Cardiac muscle cell (in vitro differentiated cells and primary cell): ENCODE measurements at regions not wholly inside any gene's neighbourhood (a gene's known extent, or its start where the extent isn't known, plus 50 kb on each side); places are given as distances from the start of the nearest gene placed in this dataset.

ENCODE experiments used
- DNase-seq, 2 donors: peaks; one replicate each; pipeline versions ENCODE4 v3.0.0 to v3.0.0-alpha.2; 2010 to 2017; ENCODE audit warnings: low read depth in 1 of 2, low spot score in 1 of 2
- H3K27ac ChIP-seq: fragments of 200-600 bp; sonication (generic); 2 replicates; pipeline ENCODE4 v1.5.1; 2016
- H3K27me3 ChIP-seq: fragments of 200-600 bp; sonication (generic); 2 replicates; pipeline ENCODE4 v1.6.0; 2016; ENCODE audit warnings: control low read depth
- H3K36me3 ChIP-seq: fragments of 200-600 bp; sonication (generic); 2 replicates; pipeline ENCODE4 v1.5.1; 2016; ENCODE audit warnings: control low read depth
- H3K4me1 ChIP-seq: fragments of 200-600 bp; sonication (generic); 2 replicates; pipeline ENCODE4 v1.8.1; 2017; ENCODE audit warnings: low read depth, mild to moderate bottlenecking, mixed run types
- H3K4me3 ChIP-seq: fragments of 200-600 bp; sonication (generic); 2 replicates; pipeline ENCODE4 v1.5.1; 2016; ENCODE audit warnings: mild to moderate bottlenecking
- H3K9me3 ChIP-seq: fragments of 200-600 bp; sonication (generic); 2 replicates; pipeline ENCODE4 v1.5.1; 2017; ENCODE audit warnings: low read depth, mild to moderate bottlenecking, control low read depth
- CTCF ChIP-seq: IDR thresholded peaks from 2 replicates; pipeline ENCODE4 v1.5.1; 2012; ENCODE audit warnings: low read depth, mild to moderate bottlenecking, low read length

GRCh38 chr5:67437905-67438845 lies 241.6 kb upstream of the CD180 start:
- H3K36me3 ChIP-seq: no peaks in the 10 kb centered on the region
- H3K4me3 ChIP-seq: no peak overlapping the region
- no peak for TF ChIP-seq CTCF
- no peak overlapping the region for H3K27ac ChIP-seq
- H3K4me1 ChIP-seq: no peaks in the 10 kb centered on the region
- peak in 1 of 2 donors; percentile 68 for DNase-seq
- H3K27me3 ChIP-seq: no peaks in the 10 kb centered on the region
- H3K9me3 ChIP-seq: no peaks in the 10 kb centered on the region

GRCh38 chr5:67435032-67435431 lies 238.4 kb upstream of the CD180 start:
- no peak for TF ChIP-seq CTCF
- H3K36me3 ChIP-seq: no peaks in the 10 kb centered on the region

GRCh38 chr5:67434466-67434865 lies 237.9 kb upstream of the CD180 start:
- no peaks in the 10 kb centered on the region for H3K36me3 ChIP-seq
- TF ChIP-seq CTCF: no peak
- H3K9me3 ChIP-seq: no peaks in the 10 kb centered on the region
- no peaks in the 10 kb centered on the region for H3K27me3 ChIP-seq
- no peak overlapping the region for H3K27ac ChIP-seq
- H3K4me3 ChIP-seq: no peak overlapping the region
- H3K4me1 ChIP-seq: no peaks in the 10 kb centered on the region
- DNase-seq: no peak

More at GRCh38 chr5:67435032-67435431, 238.4 kb upstream of the CD180 start:
- H3K27me3 ChIP-seq: no peaks in the 10 kb centered on the region
- no peaks in the 10 kb centered on the region for H3K4me1 ChIP-seq
- no peaks in the 10 kb centered on the region for H3K9me3 ChIP-seq
- H3K27ac ChIP-seq: no peak overlapping the region
- DNase-seq: no peak
- H3K4me3 ChIP-seq: no peak overlapping the region

GRCh38 chr5:67432606-67433005 lies 236.0 kb upstream of the CD180 start:
- TF ChIP-seq CTCF: no peak
- peak in 1 of 2 donors; percentile 6 for DNase-seq

GRCh38 chr5:67431191-67431590 lies 234.6 kb upstream of the CD180 start:
- H3K27ac ChIP-seq: no peak overlapping the region
- no peak overlapping the region for H3K4me3 ChIP-seq
- H3K4me1 ChIP-seq: no peaks in the 10 kb centered on the region
- H3K27me3 ChIP-seq: no peaks in the 10 kb centered on the region
- no peaks in the 10 kb centered on the region for H3K9me3 ChIP-seq
- no peak for DNase-seq
- H3K36me3 ChIP-seq: no peaks in the 10 kb centered on the region
- TF ChIP-seq CTCF: no peak

More at GRCh38 chr5:67432606-67433005, 236.0 kb upstream of the CD180 start:
- no peaks in the 10 kb centered on the region for H3K4me1 ChIP-seq
- H3K27ac ChIP-seq: no peak overlapping the region
- H3K36me3 ChIP-seq: no peaks in the 10 kb centered on the region
- H3K27me3 ChIP-seq: no peaks in the 10 kb centered on the region
- no peak overlapping the region for H3K4me3 ChIP-seq
- H3K9me3 ChIP-seq: no peaks in the 10 kb centered on the region
